ENCODE measurements at regions not wholly inside any gene's neighbourhood (a gene's known extent, or its start where the extent isn't known, plus 50 kb on each side); places are given as distances from the start of the nearest gene placed in this dataset.

DNA sequence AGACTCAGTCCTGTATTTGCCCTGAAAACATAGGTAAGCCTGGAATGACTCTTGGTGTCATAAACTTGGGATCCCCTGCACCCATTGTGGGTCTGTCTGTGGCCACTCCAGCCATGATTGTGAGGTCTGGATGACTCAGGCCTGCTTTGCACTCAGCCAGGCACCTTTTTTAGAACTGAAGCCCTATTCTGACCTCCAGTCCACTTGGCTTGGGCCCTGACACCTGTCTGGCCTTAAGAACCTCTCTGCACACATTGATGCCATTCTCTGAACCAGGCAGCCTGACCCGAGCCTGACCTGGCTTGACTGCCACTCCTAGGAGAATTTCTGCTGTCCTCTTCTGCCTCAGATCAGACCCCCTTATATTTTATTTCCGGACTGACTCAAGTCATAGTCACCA, 383.7 kb downstream of the MAFB start (continued):
- TF ChIP-seq, protein P1, sequence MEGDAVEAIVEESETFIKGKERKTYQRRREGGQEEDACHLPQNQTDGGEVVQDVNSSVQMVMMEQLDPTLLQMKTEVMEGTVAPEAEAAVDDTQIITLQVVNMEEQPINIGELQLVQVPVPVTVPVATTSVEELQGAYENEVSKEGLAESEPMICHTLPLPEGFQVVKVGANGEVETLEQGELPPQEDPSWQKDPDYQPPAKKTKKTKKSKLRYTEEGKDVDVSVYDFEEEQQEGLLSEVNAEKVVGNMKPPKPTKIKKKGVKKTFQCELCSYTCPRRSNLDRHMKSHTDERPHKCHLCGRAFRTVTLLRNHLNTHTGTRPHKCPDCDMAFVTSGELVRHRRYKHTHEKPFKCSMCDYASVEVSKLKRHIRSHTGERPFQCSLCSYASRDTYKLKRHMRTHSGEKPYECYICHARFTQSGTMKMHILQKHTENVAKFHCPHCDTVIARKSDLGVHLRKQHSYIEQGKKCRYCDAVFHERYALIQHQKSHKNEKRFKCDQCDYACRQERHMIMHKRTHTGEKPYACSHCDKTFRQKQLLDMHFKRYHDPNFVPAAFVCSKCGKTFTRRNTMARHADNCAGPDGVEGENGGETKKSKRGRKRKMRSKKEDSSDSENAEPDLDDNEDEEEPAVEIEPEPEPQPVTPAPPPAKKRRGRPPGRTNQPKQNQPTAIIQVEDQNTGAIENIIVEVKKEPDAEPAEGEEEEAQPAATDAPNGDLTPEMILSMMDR (conservative IDR thresholded peaks at IDR 0.05; ENCODE audit: low read depth in 2 of 2): no peak
- TF ChIP-seq ZNF114 (CRISPR knock-in tag; IDR thresholded peaks at IDR 0.05) (no peak), JUNB (IDR thresholded peaks at IDR 0.05; ENCODE audit: unreplicated experiment) (no peak), POLR2AphosphoS5 (IDR thresholded peaks at IDR 0.05; ENCODE audit: low read depth) (no peak), CREB1 (CRISPR knock-in tag; IDR thresholded peaks at IDR 0.05; ENCODE audit: low read depth) (no peak), ZNF331 (CRISPR knock-in tag; IDR thresholded peaks at IDR 0.05; ENCODE audit: low read depth) (no peak), STAT1 (IDR thresholded peaks at IDR 0.05; ENCODE audit: unreplicated experiment) (no peak)
- TF ChIP-seq, protein P2, sequence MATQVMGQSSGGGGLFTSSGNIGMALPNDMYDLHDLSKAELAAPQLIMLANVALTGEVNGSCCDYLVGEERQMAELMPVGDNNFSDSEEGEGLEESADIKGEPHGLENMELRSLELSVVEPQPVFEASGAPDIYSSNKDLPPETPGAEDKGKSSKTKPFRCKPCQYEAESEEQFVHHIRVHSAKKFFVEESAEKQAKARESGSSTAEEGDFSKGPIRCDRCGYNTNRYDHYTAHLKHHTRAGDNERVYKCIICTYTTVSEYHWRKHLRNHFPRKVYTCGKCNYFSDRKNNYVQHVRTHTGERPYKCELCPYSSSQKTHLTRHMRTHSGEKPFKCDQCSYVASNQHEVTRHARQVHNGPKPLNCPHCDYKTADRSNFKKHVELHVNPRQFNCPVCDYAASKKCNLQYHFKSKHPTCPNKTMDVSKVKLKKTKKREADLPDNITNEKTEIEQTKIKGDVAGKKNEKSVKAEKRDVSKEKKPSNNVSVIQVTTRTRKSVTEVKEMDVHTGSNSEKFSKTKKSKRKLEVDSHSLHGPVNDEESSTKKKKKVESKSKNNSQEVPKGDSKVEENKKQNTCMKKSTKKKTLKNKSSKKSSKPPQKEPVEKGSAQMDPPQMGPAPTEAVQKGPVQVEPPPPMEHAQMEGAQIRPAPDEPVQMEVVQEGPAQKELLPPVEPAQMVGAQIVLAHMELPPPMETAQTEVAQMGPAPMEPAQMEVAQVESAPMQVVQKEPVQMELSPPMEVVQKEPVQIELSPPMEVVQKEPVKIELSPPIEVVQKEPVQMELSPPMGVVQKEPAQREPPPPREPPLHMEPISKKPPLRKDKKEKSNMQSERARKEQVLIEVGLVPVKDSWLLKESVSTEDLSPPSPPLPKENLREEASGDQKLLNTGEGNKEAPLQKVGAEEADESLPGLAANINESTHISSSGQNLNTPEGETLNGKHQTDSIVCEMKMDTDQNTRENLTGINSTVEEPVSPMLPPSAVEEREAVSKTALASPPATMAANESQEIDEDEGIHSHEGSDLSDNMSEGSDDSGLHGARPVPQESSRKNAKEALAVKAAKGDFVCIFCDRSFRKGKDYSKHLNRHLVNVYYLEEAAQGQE (IDR thresholded peaks at IDR 0.05; ENCODE audit: unreplicated experiment): no peak
- TF ChIP-seq, protein P3, sequence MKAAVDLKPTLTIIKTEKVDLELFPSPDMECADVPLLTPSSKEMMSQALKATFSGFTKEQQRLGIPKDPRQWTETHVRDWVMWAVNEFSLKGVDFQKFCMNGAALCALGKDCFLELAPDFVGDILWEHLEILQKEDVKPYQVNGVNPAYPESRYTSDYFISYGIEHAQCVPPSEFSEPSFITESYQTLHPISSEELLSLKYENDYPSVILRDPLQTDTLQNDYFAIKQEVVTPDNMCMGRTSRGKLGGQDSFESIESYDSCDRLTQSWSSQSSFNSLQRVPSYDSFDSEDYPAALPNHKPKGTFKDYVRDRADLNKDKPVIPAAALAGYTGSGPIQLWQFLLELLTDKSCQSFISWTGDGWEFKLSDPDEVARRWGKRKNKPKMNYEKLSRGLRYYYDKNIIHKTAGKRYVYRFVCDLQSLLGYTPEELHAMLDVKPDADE (IDR thresholded peaks at IDR 0.05): no peak

DNA sequence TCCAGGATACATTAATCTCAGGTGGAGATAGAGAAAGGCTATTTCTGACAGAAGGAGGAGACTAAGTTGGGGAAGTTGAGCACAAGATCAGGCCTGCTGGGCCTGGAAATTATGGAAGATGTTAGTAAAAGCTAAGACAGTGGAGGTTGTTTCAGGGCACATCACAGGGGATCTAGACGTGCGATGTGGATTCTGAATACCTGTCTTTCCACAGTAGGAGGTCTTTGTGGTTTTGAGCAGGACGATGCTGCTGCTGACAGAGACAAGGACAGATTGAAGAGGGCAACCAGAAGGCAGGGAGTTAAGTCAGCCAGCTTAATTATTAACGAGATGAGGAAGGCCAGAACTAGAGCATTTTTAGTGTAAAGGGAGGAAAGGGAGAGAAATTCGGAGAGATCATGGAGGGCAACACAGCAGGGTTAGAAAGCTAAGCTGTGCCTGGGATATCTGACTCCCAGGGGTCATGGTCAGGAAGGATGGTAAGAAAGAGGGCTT, 384.9 kb downstream of the MAFB start:
- H2AFZ ChIP-seq: peak overlapping the region; percentile 11; the same call in 1 of the 2 replicates
- Mint-ChIP-seq H3K9me3 (no peaks in the 10 kb centered on the region), H3K27ac (no peak overlapping the region), H3K4me3 (no peak overlapping the region), H3K36me3 (ENCODE audit: low read depth) (no peaks in the 10 kb centered on the region), H3K27me3 (ENCODE audit: insufficient read depth, low read depth, poor library complexity) (peaks cover 3% of the 10 kb centered on the region), H3K4me1 (peaks cover 16% of the 10 kb centered on the region)
- ATAC-seq: no peak
- peaks cover 10% of the 10 kb centered on the region for H3K4me1 ChIP-seq (ENCODE audit: insufficient read depth)
- H3F3A ChIP-seq (replicated peaks; ENCODE audit: low read depth): no peaks in the 10 kb centered on the region
- no peaks in the 10 kb centered on the region for H3K79me2 ChIP-seq (replicated peaks; ENCODE audit: insufficient read depth)
- H3K4me2 ChIP-seq: no peak overlapping the region
- no peaks in the 10 kb centered on the region for H4K20me1 ChIP-seq (replicated peaks; ENCODE audit: insufficient read depth)
- DNase-seq (ENCODE audit: low spot score): peak; percentile 14
- peaks cover 9% of the 10 kb centered on the region; the same call in 1 of the 2 replicates for H3K9me2 ChIP-seq (ENCODE audit: insufficient read depth)
- no peaks in the 10 kb centered on the region for H3K27me3 ChIP-seq (ENCODE audit: insufficient read depth)
- H3K36me3 ChIP-seq (ENCODE audit: insufficient read depth): no peaks in the 10 kb centered on the region
- no peak overlapping the region for H3K4me3 ChIP-seq
- no peak overlapping the region for H3K27ac ChIP-seq (ENCODE audit: low read depth)
- TF ChIP-seq, protein P1 (conservative IDR thresholded peaks at IDR 0.05; ENCODE audit: low read depth in 2 of 2): no peak
- TF ChIP-seq ZNF114 (CRISPR knock-in tag; IDR thresholded peaks at IDR 0.05): no peak
- TF ChIP-seq, protein P2 (IDR thresholded peaks at IDR 0.05; ENCODE audit: unreplicated experiment): no peak
- TF ChIP-seq JUNB (IDR thresholded peaks at IDR 0.05; ENCODE audit: unreplicated experiment): no peak
- TF ChIP-seq POLR2AphosphoS5 (IDR thresholded peaks at IDR 0.05; ENCODE audit: low read depth): no peak
- no peak for TF ChIP-seq NANOG (IDR thresholded peaks at IDR 0.05; ENCODE audit: borderline replicate concordance)
- TF ChIP-seq STAT1 (IDR thresholded peaks at IDR 0.05; ENCODE audit: unreplicated experiment): no peak
- TF ChIP-seq EZH2 (IDR thresholded peaks at IDR 0.05; ENCODE audit: low read depth, unreplicated experiment): no peak
- no peak for TF ChIP-seq ZNF331 (CRISPR knock-in tag; IDR thresholded peaks at IDR 0.05; ENCODE audit: low read depth)
- no peak for TF ChIP-seq CREB1 (CRISPR knock-in tag; IDR thresholded peaks at IDR 0.05; ENCODE audit: low read depth)
- TF ChIP-seq, protein P3 (IDR thresholded peaks at IDR 0.05): no peak
